NCI-H187 (cell line): ENCODE measurements at regions not wholly inside any gene's neighbourhood (a gene's known extent, or its start where the extent isn't known, plus 50 kb on each side); places are given as distances from the start of the nearest gene placed in this dataset.
"Not testable (repeated sequence)": the region's sequence is repeated elsewhere in the genome, so short reads cannot be mapped to it uniquely, and the experiment has no call there.

Experiments
- DNase-seq, 2 experiments: peaks; one replicate each; lab custom pipeline; 2025; lab: John Stamatoyannopoulos, UW

DNA sequence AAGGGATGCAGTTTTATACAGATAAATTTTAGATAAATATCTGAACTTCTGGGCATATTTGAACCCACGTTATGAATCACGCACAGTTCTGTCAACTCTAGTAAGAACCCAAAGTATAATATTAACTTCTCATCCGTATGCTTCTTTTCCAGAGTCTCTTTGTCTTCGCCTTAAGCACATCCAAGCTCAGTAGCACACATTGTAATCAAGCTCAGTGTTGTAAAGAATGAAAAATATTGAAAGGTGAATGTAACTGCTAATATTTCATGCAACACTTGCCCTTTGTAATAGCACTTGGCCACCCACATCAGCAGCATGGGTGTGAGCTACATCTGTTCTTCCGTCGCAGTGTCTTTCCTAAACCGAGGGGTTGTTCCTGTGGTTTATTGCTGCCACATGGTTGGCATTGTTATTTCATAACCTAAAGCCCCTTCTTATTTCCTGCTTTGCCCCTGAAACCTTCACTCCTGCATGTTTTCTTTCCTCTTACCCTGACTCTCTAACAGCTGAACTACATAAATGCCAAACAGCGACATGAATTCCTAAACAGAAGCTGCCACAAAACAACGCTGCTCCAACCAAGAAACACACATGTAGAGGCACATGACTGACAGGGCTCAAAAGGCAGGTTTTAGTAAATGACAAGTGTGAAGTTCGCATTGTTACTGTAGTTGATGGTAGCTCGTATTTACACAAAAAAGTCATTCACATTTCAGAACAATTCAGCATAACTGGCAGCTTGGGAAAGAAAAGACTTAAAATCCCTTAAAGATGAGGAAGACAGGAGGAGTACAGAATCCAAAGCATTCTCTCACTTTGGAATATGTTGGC is 190.1 kb upstream of the MEF2C start:
- DNase-seq = no peak

DNA sequence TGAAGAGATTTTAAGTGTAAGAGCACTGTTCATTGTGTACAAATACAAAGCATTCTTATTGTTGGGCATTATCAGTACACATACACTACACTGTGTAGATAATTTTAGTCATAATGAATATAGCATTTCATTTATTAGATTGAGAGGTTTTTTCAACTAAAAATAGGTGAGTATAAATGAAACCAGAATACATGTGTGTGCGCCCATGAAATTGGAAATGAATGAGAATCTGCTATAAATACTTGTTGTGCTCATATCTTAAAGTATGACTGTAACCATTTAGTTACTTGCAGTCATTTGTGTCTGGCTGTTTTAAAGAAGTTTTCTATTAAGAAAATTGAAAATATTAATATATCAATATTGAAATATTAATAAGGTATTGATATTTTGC is 189.0 kb upstream of the MEF2C start:
- DNase-seq = no peak

DNA sequence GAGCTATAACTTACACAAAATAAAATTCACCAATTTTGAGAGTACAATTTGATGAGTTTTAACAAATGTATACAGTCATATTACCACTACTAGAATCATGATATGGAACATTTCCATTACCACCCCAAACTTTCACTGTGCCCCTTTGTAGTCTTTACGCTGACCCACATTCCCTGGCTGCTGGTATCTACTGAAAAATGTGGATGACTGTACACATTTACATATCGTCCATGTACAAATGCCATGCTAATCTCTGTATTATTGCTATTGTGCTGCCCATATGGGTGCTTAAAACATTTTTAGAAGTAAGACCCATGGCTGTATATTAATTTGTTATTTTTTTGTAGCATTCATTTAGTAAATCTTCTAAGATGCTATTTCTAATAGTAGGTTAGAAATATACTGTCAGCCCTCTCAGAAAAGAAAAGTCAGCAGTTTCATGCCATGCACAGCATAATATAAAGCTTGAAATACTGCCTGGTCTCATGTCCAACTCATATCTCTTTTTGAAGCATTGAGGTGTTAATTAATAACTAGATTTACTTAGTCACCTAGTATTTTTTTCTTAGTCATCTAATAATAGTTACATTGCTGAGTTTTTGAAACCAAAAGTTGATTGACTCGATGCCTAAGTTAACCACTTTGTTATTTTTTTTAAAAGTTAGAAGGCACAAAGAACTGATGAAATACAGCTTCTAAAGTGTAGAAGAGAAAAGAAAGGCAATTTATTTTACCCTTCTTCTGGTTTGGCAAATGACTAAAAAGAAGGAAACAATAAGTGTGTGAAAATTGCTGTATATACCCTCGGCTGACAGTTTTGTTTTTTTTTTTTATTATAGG is 188.3 kb upstream of the MEF2C start:
- DNase-seq = no peak

DNA sequence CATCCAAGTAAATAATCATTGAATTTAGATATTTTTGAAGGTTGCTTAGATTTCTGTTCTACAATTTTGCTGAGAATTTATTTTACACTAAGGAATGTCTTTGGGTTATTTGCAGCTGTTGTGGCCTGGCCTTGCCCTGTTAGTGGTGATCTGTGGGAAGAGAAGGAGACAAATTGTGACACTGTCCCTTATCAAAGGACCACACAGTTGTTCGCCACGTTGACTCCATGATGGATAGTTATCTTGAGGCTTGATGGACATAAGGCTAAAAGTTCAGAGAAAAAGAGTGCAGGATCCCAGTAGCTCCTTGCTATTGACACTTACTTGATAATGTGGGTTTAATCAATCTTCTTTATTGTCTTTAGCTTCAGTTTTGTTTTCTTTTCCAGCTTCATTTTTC is 186.6 kb upstream of the MEF2C start:
- no peak for DNase-seq

DNA sequence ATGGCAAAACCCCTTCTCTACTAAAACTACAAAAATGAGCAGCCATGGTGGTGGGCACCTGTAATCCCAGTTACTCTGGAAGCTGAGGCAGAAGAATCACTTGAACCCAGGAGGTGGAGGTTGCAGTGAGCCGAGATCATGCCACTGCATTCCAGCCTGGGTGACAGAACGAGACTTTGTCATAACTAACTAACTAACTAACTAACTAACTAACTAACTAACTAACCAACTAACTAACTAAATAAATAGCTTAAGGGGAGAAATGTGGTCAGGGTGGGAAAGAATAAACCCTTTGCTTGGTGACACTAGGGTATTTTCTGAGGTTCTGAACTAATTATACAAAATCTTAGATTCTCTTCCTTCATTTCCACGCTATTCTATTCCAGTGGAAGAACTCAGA is 184.4 kb upstream of the MEF2C start:
- no peak for DNase-seq

DNA sequence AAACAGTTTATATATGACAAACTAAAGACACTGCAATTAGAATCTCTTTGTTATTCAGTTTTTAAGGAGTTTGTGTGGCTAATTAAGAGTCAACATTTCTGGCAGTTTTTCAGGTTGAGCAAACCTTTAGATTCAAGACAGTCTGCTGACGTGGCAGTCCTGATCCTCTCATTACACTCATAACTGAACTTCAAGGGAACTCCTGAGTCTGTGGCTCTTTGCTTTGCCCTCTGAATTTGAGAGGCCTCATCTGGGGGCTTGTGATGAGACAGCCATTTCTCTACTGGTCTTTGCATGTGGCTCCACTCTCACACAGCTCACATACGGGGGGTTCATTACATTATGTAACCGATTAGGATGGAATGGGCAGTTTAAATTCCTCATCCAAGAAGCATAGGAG is 182.9 kb upstream of the MEF2C start:
- no peak for DNase-seq

DNA sequence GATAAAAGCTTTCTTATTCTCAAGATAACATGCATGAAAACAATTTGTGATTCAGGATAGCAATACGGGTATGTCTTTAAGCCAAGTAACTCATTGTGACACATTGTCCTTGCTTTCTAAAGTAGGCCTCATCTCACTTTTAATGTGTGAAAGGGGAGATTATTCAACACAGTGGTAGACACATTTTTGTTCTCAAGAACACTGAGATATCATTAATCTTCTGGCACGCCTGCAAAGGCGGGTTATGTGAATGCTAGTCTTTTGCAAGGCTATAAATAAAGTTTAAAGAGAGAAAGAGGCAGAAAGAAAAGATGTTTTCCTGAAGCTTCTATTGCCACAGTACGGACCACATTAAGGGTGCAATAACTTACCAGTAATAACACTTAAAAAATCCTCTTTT is 181.8 kb upstream of the MEF2C start:
- DNase-seq = no peak

DNA sequence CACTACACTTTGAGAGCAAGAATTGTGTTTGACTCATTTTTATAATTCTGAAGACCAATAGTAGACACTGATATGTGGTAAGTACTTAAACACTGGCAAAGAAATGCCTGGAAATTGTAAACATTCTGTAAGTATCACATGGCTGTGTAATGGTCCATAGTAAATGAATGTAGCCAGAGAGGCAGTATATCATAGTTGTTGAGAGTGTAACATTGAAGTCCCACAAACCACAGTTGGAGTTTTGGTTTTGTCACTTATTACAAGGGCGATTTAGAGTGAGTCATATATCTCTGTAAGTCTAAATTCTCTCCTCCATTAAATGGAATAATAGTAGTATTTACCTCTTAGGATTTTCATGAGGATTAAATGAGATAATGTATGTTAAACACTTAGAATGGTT is 181.1 kb upstream of the MEF2C start:
- DNase-seq = no peak

DNA sequence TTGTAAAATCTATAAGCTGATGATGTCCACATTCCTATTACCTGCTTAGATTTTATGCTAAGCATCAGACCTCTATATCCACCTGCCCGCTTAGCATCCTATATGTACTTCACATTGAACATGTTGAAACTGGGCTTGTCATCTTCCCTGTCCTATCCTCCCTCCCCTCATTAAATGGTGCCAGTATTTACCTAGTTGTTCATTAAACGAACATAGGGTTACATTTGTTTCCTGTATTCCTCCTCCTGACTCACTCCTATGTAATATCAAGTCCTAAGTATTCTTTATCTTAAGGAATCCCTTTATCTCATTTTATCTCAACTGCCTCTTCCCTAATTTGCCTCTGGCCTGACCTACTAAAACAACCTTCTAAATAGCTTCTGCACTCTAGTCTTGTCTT is 177.8 kb upstream of the MEF2C start:
- DNase-seq = no peak

DNA sequence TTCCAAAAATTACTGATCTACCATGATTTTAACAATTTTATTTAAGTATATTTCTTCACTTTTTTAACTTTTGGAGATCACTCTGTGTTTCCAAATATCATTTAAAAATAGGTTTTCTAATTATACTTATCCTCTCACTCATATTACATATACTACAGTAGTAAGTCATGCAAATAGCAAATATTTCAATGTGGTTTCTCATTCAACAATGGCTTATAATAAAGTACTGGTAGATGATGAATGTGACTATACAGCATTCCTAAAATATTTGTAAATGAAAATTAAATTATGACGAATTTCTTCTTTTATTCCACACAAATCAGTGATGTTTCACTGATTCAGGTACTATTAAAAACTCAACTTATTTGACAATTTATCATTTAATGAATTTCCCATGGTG is 176.3 kb upstream of the MEF2C start:
- DNase-seq = no peak

DNA sequence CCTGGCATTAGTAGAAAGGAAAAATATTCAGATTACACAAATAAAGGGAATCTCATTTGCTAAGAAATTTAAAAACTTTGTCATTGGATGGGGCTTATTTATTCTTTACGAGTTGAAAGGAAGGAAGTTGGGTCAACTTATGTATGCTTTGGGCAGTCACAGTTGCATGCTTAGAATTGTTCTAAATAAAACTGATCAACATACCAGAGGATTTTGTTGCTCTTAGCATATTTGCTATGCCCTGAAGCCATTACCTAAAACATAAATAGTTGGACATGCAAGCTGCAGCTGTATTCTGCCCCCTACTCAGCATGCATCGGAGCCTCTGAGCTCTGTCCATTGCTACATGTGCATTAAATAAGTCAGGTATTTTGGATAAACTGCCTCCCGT is 172.7 kb upstream of the MEF2C start:
- no peak for DNase-seq

DNA sequence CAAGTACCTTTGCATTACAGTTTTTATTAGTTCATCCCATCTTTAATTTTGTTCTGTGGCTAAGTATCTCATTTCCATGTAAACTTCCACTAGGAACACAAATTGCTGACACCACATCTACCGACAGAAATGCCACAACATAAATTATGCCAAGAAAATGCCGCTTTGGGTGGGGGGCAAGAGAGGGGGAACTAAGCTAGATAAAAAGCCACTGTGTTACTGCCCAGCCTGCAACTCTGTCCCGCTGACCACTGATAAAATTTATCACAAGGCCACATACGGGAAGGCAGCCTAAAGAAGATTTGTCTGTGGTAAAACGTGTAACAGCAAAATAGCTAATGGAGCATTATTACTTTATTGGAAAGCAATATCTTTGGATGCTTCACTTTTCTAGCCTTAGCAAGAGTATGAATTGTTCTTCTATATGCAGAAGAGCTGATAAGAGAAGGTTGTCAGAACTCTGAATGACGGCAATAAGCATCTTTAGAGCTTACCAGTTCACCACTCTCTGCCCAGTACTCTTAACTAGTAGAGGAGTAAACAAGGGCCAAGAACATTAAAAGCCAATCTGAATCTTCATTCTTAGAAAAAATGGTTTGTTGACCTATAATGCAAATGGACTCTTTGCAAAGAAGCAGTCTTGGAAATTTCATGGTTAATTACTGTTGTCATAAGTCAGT is 172.2 kb upstream of the MEF2C start:
- DNase-seq = no peak

DNA sequence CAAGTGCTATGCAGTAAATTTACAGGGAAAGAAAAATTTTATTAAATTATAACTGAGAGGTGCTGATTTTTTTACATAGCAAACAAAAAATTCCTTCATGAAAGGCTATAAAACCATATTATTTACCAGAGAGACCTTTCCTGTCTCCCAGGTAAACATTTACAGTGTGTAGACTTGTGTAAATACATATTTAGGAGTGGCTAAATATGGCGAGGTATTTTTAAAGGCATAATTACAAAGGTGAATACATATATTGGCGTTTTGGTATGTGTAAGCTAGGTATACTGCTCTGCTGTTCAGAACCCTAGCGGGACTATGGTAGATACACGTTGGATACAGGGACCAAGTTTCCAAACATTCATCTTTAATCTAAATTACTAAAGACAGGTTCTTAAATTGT is 170.6 kb upstream of the MEF2C start:
- DNase-seq = no peak

DNA sequence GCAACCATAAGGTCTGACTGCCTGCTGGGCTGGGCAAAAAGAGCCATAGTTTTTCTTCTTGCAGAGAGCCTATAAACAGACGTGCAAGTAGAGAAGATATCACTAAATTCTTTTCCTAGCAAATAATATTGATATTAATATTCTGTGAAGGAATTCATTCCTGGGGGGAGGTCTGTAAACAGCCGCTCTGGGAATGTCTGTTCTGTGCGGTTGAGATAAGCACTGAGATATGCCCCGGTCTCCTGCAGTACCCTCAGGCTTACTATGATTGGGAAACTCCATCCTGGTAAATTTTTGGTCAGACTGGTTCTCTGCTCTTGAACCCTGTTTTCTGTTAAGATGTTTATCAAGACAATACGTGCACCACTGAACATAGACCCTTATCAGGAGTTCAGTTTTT is 167.1 kb upstream of the MEF2C start:
- not testable (repeated sequence) for DNase-seq

DNA sequence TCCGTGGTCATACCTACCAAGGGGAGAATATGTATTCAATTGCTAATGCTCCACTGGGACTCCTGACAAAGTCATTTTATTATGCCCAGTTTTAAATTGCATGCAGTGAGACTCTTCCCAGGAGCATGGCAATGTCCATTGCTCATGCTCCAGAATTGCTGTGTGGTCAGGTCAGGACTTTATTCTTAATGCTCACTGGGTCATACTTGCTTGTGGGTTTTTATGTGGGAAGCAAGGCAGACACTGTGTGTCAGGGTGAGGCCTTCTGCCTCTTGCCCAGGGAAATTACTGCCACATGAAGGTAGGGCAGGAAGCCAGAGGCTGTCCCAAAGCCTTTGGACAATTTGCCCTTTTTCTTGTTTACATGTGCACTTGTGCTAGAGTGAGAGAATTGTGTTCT is 164.6 kb upstream of the MEF2C start:
- DNase-seq = no peak

DNA sequence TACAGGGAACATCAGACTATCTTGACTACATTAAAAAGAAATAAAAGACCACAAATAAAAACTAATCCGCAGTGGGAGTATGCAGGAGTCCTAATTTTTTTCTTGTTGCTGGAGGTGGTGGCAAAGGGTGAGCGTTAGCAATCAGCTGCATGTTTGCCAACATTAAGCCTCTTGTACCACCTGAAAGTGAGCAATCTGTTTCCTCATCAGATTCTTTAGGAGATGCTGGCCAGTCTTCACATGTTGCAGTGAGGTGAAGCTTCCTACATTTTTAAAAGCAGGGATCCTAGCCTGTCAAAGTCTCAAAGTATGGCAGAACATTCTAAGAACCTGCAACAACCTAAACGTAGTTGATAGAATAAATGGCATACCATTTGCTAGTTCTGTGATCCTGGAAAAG is 162.2 kb upstream of the MEF2C start:
- DNase-seq = no peak

DNA sequence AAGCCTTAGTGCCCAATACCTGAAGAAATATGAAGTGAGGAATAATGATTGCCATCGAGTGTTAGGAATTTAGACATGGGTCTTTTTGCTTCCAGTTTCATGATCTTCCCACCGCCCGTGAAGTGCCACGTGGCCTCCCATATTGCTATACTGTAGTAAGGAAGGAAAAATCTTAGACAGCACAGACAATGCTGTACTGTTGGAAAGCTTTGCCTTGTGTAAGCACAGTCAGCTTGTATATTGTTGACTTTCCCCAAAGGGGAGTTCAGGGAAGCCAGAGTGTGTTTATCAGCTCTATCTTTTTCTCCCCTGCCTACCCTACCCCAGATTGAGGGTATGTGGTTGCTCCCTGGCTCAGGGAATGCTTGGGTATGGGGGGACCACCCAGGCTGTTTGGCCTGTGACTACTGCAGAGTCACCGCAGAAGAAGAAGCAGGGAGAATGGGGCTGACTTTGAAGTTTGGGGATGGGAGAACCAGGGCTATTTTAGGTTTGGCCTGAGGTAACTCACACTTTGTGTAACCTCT is 161.8 kb upstream of the MEF2C start:
- no peak for DNase-seq

DNA sequence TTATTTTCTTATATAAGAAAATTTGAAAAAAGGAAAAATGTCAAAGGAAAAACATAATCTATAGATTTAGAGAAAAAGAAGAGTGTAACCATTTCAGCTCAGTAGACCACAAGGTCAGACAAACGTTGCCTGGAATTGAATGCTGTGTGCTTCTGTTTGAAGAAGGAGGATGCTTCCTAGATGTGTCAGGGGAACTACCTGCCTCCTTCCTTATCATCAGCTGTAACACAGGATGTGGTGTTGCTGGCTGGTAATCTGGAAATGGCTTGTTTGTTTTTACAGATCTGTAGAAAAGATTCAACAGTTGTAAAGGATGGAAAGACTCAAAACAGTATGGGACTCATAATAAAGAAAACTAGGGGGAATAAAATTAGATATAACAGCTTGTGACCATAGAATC is 160.7 kb upstream of the MEF2C start:
- DNase-seq = no peak

DNA sequence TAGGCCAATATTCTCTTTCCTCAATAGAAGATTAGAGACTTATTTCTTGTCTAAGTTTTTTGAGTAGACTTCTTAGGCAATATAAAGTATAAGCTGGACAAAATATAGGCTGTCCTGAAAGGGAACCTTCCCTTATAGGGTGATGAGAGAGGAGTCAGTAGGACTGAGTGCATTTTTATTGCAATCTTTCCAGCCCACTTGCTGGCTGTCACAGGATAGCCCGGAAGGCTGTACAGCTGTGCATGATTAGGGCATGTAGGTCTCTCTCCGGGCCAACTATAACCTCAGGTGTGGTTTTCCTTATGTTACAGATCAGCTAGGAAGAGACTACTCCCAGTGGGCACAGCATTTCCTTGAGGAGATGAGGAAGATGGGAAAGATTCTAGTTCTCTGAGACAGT is 159.8 kb upstream of the MEF2C start:
- no peak for DNase-seq

DNA sequence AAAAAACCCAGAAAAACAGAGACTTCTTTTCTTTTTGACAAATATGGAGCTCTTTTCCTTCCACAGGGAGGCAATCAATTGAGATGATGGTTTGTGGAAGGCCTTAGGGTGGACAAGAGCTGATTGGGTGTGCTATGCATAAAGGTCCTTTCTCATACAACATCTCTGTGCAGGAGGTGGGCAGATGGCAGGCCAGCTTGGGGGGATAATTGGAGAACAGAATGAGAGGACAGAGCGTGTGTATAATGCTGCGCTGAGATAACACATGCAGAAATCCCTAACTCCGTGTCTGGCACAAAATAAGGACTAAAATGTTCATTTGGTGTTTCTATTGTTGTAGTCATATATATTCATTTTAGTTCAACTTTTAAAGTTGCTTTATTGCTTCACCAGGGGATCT is 159.0 kb upstream of the MEF2C start:
- no peak for DNase-seq

DNA sequence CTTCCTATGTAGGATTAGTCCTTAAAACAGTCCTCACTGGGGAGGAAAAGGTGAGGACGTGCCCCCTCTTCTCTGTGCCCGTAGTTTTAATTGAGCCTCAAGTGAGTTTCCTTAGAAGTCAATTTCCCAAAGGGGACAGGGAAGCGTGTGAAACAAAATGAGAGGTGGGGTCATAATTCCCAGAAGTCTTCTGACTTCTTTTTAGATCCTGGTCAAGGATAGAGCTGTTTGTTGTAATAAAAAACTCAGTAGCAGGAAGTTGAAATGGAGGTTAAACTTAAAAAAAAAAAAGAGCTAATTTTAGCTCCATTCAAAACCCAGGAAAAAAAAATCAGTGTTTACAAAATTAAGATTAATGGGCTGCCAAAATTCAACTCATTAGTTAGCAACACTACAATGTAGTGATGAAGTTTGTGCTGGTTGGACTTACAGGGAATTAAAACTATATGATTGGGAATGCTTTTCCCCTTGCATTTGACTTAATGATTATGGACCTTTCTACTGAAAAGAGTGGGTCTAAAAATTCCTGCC is 158.3 kb upstream of the MEF2C start:
- no peak for DNase-seq

DNA sequence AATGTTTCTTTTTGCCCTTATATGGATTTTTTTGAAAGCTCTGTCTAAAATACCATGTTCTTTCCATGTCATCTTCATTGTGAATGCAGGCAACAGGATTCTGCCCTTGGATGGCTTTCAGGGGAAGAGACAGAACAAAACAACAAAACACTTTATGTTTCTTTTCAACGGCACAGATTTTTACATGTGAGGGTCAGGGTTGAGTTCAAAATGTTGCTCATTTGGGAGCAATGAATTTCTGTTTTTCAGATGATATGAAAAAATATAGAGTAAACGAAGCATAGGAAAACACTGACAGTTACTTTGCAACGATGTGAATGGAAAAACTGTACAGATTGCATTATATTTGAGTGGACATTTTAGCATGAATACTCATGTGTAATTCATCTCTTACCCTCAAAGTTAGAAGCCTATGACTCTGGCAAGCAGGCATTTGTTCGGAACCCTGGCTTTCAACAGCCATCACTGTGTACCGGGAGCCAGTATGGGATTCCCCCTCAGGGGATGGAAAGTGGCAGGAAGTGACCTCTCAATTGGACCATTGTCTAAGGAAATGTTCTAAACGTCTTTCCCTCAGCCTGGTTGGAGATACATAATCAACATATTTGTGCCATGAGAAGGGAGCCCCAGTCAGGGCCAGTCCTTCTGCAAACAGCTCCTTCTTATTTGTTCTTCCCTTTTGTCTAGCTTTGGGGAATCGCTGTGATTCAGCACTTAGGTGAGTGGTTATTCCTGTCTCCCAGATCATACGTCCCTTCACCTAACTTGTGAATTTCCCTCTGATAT is 153.9 kb upstream of the MEF2C start:
- DNase-seq = no peak
